DMS114 treated with DMSO at 0.1 percent for 48 hours (cell line): ENCODE measurements at regions not wholly inside any gene's neighbourhood (a gene's known extent, or its start where the extent isn't known, plus 50 kb on each side); places are given as distances from the start of the nearest gene placed in this dataset.
"Not testable (repeated sequence)": the region's sequence is repeated elsewhere in the genome, so short reads cannot be mapped to it uniquely, and the experiment has no call there.

Experiments
- DNase-seq: peaks from one replicate; lab custom pipeline; 2025; ENCODE audit not compliant: unreplicated experiment; lab: John Stamatoyannopoulos, UW

DNA sequence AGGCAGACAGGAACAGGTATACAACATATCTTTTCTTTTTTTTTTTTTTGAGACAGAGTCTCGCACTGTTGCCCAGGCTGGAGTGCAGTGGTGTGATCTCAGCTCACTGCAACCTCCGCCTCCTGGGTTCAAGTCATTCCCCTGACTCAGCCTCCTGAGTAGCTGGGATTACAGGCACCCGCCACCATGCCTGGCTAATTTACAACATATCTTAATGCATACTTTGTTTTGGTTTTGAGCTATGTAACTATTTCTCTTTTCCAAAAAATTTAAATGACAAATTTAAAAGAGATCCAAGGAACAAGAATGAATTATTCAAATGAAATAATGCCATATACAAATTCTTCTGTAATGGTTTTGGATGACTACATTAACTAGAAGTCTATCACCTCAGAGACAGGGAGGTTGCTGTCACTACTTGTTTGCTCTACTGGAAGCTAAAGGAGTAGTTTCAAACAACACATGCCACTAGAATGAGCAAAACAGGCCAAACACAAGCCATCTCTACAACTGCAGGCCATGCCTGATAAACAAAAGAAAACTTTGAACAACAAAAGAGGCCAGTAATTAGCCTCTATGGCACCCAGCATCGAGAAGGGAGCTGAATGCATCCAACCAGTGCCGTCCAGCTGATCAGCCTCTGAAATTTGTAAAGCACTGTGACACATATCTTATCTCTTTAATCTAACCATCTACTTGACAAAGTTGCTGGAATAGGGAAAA lies 133.6 kb upstream of the VOPP1 start:
- DNase-seq, result not testable (repeated sequence)

DNA sequence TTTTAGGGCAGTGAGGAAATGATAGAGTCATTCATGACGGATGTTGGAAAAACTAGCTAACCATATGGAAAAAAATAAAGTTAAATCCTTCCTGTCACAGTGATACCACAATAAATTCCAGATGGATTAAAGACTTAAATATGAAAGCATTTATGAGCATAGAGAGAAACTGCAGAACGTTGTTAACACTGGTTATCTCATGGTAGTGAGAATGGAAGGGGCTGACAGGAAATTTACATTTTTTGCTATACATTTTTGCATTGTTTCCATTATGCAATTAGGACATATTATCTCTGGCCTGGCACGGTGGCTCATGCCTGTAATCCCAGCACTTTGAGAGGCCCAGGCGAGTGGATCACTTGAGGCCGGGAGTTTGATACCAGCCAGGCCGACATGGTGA lies 130.5 kb upstream of the VOPP1 start:
- not testable (repeated sequence) for DNase-seq

DNA sequence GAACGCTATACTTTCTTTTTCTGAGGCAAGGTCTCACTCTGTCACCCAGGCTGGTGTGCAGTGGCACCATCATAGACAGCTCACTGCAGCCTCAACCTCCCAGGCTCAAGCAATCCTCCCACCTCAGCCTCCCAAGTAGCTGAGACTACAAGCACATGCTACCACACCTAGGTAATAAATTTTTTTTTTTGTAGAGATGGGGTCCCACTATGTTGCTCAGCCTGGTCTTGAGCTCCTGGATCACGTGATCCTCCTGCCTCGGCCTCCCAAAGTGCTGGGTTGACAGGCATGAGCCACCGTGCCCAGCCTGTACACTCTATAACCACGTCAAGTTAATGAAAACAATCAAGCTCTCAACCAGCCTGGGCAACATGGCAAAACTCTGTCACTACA lies 127.1 kb upstream of the VOPP1 start:
- not testable (repeated sequence) for DNase-seq

DNA sequence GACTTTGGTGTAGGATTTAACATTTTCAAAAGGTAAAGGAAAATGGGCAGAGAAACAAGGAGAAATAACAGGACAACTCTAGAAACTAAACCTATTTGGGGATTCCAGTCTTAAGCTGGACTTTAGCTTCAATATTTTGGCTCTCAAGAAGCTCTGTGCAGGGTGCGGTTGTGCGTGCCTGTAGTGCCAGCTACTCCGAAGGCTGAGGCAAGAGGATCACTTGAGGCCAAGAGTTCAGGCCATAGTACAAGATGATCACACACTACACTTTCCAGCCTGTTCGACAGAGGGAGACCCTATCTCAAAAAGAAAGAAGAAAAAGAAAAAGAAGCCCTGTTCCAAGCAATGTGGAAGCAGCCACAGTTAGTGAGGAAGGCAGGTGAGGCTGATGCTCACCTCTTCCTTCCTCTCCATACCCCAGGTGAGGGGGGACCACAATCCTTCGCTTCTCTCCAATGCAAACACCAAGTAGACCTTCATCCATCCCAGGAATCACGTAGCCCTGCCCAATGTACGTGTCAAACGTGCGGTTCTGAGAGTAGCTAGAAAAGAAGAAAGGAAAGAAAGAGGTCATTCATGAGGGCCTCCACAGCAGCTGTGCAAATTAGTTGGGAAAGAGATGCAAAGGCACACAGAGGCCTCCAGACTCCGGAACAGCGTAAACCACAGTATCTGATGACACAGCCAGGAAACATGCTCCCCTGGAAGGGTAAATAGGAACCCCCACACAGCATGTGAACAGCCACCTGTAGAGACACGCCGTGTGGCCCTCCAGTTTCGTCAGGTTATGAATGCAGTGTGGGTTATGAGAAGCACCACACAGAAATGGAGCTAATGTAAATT lies 126.5 kb upstream of the VOPP1 start:
- not testable (repeated sequence) for DNase-seq

DNA sequence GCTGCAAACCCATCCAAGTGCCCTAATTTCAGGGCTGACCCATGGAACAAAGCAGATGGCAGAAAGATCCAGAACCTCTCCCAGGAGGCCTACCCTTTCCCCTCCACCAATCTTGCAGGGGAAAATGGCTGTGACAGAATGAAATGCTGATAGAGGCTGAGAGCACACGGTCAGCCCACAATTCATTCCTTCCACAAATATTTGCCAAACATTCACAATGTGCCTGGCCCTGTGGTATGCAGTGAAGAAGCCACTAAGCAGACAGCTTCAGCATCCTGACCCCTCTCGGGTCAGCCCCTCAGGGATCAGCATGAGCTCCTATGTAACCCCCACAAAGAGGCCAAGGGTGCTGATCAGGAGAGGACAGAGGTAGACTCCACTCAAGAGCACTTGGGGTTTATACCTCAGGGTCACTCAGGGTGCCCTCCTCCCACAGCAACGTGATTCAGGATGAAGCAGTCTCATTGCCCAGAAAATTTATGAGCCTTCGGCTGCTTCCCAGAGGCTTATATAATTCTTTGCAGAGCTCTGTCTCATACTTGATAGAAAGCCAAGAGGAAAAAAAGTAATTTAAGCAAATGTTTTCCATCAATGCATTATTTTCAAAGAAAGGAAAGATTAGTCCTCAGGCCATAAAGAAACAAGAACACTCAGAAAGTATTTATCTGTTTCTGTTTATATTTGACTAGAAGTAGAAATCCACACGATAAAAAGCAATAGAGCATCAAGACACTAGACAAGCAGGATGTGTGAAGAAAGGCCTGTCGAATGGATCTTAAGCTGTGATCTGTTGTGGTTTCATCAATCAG lies 123.8 kb upstream of the VOPP1 start:
- not testable (repeated sequence) for DNase-seq

DNA sequence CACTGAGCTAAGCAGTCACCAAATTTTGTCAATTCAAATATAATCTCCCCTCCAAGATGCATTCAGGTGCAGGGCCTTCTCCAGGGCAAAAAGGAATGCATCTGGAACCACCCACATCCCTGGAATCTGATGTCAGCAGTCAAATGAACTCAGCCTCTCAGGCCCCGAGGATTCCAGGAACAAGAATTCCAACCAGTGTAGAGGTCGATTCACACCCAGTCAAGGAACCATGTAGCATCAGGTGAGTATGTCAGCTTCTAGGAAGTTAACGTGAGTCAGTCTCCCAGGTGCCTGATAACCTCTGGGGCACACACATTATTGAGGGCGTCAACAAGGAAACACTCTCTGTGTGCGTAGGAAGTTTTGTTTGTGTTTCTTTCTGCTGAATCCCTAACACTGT lies 122.2 kb upstream of the VOPP1 start:
- DNase-seq, result not testable (repeated sequence)

DNA sequence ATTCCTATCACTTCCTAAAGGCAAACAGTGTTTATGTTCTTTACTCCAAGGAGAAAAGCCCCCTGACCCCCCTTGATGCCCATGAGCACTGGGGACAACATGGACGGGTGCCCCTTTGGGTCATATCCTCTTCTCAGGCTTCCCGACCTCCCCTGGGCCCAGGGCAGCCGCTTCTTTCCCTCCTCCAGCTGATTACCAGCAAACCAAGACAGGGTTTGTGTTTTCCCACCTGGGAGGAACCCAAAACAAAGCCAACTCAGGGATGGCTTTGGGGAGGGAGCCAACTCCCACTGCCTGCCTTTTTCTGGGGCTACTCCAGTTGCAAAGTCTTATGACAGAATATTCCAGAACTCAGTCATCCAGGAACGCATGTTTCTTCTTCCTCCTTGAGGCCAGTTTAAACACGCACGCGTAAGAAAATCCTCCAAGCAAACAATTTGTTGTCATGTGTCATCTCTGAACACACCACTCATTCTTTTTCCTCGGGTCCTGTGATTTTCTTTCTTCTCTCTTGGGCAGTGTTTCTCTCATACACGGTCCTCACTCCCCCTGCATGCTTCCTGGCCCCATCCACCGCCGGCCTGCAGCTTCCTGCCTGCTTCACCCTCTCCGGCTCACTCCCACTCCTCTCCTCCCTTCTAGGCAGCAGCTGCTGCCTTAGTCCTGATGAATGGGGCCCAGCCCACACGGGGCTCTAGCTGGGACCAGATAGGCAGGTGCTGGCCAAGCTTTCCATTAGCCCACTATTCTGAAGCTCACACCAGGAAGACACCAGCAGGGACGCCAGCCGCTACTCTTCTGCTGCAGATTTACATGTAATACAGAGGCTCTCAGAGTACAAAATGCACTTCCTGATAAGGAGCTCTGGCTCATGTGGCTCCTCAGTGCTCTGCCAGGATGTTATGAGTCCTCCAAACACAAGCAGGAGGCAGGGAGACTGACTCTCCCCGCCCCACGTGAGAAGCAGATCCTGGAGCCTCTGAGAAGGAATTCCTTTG lies 116.7 kb upstream of the VOPP1 start:
- not testable (repeated sequence) for DNase-seq

DNA sequence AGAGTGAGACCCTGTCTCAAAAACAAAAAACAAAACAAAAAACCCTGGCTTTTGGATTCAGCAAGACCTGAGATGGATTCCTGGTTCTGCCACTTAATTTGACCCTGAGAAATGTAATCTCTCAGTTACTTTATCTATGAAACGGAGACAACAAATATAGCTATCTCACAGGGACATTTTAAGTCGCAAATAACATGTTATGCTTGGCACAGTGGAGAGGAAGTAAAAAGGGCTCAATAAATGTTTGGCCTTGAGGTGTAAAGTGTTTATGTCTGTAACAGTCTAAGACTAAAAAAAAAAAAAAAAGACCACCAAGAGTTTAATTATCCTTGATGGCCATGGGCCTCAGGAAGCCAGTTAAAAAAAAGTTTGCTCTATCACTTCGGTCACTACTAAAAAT lies 116.0 kb upstream of the VOPP1 start:
- DNase-seq, result not testable (repeated sequence)

DNA sequence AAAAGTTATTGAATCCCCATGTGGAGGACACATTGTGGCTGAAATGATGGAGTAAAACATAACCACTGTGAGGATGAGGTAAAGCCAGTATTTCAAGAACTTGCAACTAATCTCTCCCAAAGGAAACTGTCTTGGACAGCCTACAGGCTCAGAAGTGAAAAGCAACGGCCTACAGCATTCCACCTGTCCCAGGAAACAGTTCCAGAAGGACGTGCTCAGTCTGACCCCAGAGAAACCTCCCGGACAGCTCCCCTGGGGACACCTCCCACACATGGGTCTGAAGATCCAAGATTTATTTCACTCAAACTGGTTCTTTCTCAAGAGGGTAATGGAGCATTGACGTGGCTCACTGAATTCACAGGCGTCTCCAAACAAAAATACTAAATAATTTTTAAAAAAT lies 115.0 kb upstream of the VOPP1 start:
- DNase-seq, result not testable (repeated sequence)

DNA sequence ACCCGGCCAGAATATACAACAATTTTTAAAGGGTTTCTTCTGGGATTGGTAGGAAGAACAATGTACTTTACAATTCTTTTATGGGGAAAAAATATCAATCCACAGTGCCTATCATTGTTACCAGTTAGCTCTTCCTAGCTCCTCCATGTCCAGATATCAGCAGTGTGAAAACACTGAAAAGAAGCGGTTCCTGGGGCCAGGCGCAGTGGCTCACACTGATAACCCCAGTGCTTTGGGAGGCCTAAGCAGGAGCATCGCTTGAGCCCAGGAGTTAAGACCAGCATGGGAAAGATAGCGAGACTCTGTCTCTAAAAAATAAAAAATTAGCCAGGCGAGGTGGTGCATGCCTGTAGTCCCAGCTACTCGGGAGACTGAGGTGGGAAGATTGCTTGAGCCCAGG lies 114.5 kb upstream of the VOPP1 start:
- DNase-seq, result not testable (repeated sequence)

DNA sequence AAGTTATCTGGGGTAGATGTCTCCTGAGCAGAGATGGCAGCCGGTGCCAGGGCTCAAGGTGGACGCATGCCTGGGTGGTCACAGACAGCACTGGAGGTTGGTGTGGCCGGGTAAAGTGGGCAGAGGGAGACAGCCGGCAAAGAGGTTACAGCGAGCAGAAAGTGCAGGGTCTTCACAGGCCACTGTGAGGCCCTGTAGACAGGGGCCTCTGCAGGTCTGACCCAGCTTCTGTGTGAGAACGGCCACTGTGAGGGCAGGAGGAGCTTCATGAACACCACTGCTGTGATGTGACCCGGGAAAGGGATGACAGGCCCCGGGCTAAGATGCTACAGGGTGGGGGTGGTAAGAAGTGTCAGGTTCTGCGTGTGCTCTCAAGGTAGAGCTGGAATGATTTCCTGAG lies 111.2 kb upstream of the VOPP1 start:
- not testable (repeated sequence) for DNase-seq

DNA sequence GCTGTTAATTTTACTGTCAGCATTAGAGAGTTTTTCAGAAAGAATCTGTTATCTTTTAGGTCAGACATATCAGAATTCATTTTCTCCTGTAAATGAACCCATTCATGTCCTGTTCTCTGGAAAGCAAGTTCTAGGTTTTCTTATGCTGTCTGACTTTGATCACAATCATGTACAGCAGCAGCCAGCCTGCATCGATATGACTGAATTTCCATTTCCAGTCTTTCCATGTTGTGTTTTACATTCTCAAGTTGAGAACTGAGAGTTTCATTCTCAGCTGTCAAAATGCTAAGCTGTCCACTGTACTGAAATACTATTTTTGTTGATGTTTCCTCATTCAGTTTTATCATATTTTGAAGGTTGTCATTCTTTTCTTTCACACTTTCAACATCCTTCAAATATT lies 103.3 kb upstream of the VOPP1 start:
- not testable (repeated sequence) for DNase-seq

DNA sequence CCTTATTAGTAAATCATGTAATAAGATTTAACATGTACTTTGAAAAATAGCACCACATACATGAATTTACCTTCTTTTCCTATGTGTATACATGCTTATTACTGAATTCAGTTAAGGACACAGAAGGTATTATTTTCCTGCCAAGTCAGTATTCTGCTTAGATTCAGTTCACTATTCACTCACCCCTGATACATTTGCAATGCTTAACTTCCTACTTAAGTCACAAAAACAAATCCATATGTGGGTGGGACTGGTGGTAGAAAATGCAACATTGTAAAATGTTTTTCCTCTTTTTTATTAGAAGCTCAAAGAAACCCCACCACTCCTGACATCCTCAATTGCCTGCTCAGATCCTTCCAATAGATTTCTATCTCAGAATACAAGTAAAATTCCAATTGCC lies 101.2 kb upstream of the VOPP1 start:
- not testable (repeated sequence) for DNase-seq

DNA sequence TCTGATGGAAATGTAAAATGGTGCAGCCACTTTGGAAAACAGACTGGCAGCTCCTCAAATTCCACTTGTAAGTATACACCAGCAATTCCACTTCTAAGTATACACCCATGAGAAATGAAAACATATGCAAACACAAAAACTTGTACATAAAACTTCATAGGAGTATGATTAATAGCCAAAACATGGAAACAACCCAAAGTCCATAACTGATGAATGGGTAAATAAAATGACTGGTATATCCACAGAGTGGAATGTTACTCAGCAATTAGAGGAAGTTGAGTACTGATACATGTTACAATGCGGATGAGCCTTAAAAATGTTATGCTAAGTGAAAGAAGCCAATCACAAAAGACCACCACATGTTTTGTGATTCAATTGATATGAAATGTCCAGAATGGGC lies 99.8 kb upstream of the VOPP1 start:
- not testable (repeated sequence) for DNase-seq

DNA sequence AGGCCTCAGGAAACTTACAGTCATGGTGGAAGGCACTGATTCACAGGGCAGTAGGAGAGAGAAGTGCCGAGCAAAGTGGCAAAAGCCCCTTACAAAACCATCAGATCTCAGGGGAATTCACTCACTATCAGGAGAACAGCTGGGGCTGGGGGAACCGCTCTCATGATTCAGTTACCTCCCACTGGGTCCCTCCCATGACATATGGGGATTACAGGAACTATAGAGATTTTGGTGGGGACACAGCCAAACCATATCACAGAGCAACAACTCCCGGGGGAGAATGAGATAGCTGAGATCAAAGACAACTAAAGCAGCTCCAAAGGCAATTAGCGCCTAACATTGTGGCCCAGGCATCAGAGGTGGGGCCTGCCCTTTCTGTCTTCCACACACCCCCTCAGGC lies 85.4 kb upstream of the VOPP1 start:
- DNase-seq, result no peak

DNA sequence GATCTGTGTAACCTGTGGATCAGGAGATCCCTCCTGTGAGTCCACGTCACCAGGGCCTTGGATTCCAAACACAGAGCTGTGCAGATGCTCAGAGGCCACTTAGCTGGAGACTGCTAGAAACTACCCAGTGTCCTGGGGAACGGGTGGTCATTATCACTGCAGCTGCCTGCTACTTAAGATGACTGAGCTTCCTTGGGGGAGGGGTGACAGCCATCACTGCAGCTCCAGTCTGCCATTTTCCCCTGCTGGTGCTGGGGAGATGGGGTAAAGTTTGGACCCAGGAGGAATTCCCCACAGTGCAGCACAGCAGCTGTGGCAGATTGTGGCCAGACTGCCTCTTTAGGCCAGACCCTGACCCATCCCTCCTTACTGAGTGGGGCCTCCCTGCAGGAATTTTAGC lies 78.8 kb upstream of the VOPP1 start:
- no peak for DNase-seq

DNA sequence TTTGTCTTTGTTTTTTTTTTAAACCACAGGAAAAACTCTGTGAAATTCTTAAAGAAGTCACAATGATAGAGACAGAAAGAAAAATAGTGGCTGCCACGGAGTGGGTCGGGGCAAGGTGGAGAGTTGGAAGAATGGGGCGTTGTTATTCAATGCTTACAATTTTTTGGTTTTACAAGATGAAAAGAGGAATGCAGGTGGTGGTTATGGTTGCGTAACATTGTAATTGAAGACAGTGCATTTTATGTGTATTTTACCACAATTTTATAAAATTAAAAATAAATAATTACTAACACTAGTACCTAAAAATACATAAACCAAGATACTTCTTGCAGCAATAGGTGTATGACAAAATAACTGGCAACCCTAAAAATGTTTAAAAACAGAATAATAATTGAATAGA lies 76.9 kb upstream of the VOPP1 start:
- no peak for DNase-seq

DNA sequence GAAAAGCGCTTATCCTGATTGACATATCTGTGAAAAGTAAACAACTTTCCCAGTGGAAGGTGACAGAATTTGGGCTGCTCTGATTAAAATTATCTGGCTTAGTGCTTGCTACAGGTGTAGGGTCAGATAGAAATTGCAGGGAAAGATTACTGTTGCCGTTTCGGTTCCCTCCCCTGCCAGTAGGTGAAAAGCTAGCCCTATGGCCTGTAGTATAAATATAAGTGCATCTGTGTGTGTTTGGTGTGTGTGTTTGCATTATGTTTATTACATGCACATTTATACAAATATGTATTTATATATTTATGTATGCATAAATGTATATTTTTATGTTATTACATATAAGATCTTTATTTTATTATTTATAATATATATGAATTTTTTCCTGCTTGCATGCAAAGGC lies 72.3 kb upstream of the VOPP1 start:
- no peak for DNase-seq

DNA sequence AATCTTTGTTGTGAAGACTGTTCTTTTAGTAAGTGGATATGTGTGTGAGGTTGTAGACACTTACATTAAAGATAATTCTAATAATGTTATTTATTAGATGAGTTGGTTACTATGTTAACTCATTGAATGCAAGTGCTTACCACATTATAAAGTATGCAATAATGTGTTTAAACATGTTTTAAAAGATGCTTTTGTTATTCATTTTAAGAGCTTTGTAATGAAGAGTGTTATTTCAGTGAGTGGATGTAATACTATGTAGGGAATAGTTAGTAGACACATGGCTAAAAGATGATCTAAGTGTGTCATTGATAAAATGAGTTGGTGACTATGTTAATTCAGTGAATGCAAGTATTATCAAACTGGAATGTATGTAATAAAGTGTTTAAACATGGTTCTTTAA lies 70.0 kb upstream of the VOPP1 start:
- no peak for DNase-seq

DNA sequence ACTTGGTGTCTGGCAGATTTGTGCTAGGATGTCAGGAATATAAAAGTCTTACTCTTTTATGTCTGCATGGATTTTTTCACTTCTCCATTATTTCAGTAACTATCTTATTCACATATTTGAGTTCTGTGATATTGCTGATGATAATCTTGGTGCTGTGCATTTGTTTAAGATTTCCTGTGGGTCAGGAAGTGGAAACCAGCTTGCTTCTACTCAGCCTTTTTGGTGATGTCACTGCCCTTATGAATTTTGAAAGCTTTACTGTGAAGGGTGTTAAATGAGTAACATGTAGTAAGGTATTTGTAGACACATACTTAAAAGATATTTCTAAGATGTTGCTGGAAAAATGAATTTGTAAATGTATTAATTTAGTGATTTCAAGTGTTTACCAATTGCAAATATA lies 69.5 kb upstream of the VOPP1 start:
- no peak for DNase-seq
